ENCODE measurements at regions not wholly inside any gene's neighbourhood (a gene's known extent, or its start where the extent isn't known, plus 50 kb on each side); places are given as distances from the start of the nearest gene placed in this dataset.

- Histone ChIP-seq H3K4me2 (no peak overlapping the region), H2AFZ (ENCODE audit: low read depth) (no peak overlapping the region), H3K9ac (no peak overlapping the region), H3K27me3 (ENCODE audit: insufficient read depth, low read depth) (no peaks in the 10 kb centered on the region), H3K4me3 (IDR thresholded peaks at IDR 0.05; ENCODE audit: insufficient read depth, low read depth, low read length) (no peak overlapping the region), H3K36me3 (ENCODE audit: insufficient read depth) (no peaks in the 10 kb centered on the region), H3K4me1 (ENCODE audit: low read depth, poor library complexity, severe bottlenecking) (no peaks in the 10 kb centered on the region), H4K20me1 (ENCODE audit: insufficient read depth) (no peaks in the 10 kb centered on the region), H3K27ac (no peak overlapping the region), H3K79me2 (ENCODE audit: insufficient read depth, low read depth) (no peaks in the 10 kb centered on the region)
- TF ChIP-seq CTCF (conservative IDR thresholded peaks at IDR 0.05; ENCODE audit: low read depth, low read length), result no peak
These were observed 416.8 kb downstream of the TMEM38B start for GRCh38 chr9:106111039-106111730.

- no peak for TF ChIP-seq CTCF (conservative IDR thresholded peaks at IDR 0.05; ENCODE audit: low read depth, low read length)
- Histone ChIP-seq H3K4me2 (no peak overlapping the region), H3K36me3 (ENCODE audit: insufficient read depth) (no peaks in the 10 kb centered on the region), H2AFZ (ENCODE audit: low read depth) (no peak overlapping the region), H3K4me1 (ENCODE audit: low read depth, poor library complexity, severe bottlenecking) (no peaks in the 10 kb centered on the region), H3K4me3 (IDR thresholded peaks at IDR 0.05; ENCODE audit: insufficient read depth, low read depth, low read length) (no peak overlapping the region), H3K27ac (no peak overlapping the region), H3K9ac (no peak overlapping the region), H4K20me1 (ENCODE audit: insufficient read depth) (no peaks in the 10 kb centered on the region), H3K27me3 (ENCODE audit: insufficient read depth, low read depth) (no peaks in the 10 kb centered on the region), H3K79me2 (ENCODE audit: insufficient read depth, low read depth) (no peaks in the 10 kb centered on the region)
These were observed 418.6 kb downstream of the TMEM38B start for GRCh38 chr9:106112935-106113334.

- TF ChIP-seq CTCF (conservative IDR thresholded peaks at IDR 0.05; ENCODE audit: low read depth, low read length), result no peak
- Histone ChIP-seq H3K27me3 (ENCODE audit: insufficient read depth, low read depth) (no peaks in the 10 kb centered on the region), H3K79me2 (ENCODE audit: insufficient read depth, low read depth) (no peaks in the 10 kb centered on the region), H2AFZ (ENCODE audit: low read depth) (no peak overlapping the region), H3K27ac (no peak overlapping the region), H3K4me3 (IDR thresholded peaks at IDR 0.05; ENCODE audit: insufficient read depth, low read depth, low read length) (no peak overlapping the region), H3K4me2 (no peak overlapping the region), H4K20me1 (ENCODE audit: insufficient read depth) (no peaks in the 10 kb centered on the region), H3K4me1 (ENCODE audit: low read depth, poor library complexity, severe bottlenecking) (no peaks in the 10 kb centered on the region), H3K9ac (no peak overlapping the region), H3K36me3 (ENCODE audit: insufficient read depth) (no peaks in the 10 kb centered on the region)
These were observed 424.8 kb downstream of the TMEM38B start for GRCh38 chr9:106119176-106119575.

GRCh38 chr9:106120071-106120470, 425.7 kb downstream of the TMEM38B start:
- H3K9ac ChIP-seq, result no peak overlapping the region
- no peak overlapping the region for H3K27ac ChIP-seq
- no peaks in the 10 kb centered on the region for H4K20me1 ChIP-seq (ENCODE audit: insufficient read depth)
- H3K4me3 ChIP-seq (IDR thresholded peaks at IDR 0.05; ENCODE audit: insufficient read depth, low read depth, low read length), result no peak overlapping the region
- H3K79me2 ChIP-seq (ENCODE audit: insufficient read depth, low read depth), result no peaks in the 10 kb centered on the region
- H3K4me2 ChIP-seq, result no peak overlapping the region
- H3K4me1 ChIP-seq (ENCODE audit: low read depth, poor library complexity, severe bottlenecking), result no peaks in the 10 kb centered on the region
- no peak overlapping the region for H2AFZ ChIP-seq (ENCODE audit: low read depth)
- no peaks in the 10 kb centered on the region for H3K36me3 ChIP-seq (ENCODE audit: insufficient read depth)
- H3K27me3 ChIP-seq (ENCODE audit: insufficient read depth, low read depth), result no peaks in the 10 kb centered on the region
- TF ChIP-seq CTCF (conservative IDR thresholded peaks at IDR 0.05; ENCODE audit: low read depth, low read length), result no peak

Data from KMS-11 (cell line).